ENCODE measurements at regions not wholly inside any gene's neighbourhood (a gene's known extent, or its start where the extent isn't known, plus 50 kb on each side); places are given as distances from the start of the nearest gene placed in this dataset.
"Not testable (repeated sequence)": the region's sequence is repeated elsewhere in the genome, so short reads cannot be mapped to it uniquely, and the experiment has no call there.

DNA sequence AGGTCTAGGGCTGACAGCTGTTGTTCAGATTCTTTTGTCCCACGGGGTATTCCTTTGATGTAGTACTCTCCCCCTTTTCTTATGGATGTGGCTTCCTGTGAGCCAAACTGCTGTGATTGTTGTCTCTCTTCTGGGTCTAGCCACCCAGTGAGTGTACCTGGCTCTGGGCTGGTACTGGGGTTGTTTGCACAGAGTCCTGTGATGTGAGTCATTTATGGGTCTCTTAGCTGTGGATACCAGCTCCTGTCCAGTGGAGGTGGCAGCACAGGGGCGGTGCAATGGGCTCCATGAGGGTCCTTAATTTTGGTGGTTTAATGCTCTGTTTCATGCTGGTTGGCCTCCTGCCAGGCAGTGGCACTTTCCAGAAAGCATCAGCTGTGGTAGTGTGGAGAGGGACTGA, 161.3 kb downstream of the CAVIN4 start:
- H3K4me3 ChIP-seq = no peak overlapping the region
- intact Hi-C loops (cut with DNase I; ENCODE audit: low total_unique reads) = no loop called here

DNA sequence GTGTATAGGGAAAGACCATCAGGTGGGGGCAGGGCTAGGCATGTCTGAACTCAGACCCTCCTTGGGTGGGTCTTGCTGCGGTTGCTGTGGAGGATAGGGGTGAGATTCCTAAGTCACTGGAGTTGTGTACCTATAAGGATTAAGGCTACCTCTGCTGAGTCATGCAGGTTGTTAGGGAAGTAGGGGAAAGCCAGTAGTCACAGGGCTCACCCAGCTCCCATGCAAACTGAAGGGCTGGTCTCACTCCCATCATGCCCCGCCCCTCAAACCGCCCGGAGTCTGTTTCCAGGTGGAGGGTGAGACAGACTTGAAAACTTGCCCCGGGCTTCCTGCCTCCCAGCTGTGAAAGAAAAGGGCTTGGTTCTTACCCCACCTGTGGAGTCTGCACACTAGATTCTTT, 161.8 kb downstream of the CAVIN4 start:
- no peak overlapping the region for H3K27ac ChIP-seq
- no peaks in the 10 kb centered on the region for H3K27me3 ChIP-seq
- peaks cover 0 to 5% of the 10 kb centered on the region in 2 donors for H3K9me3 ChIP-seq
- H3K36me3 ChIP-seq = no peaks in the 10 kb centered on the region
- intact Hi-C loops (cut with DNase I; ENCODE audit: low total_unique reads) = no loop called here
- TF ChIP-seq POLR2AphosphoS5 (IDR thresholded peaks at IDR 0.05) = no peak
- TF ChIP-seq POLR2A (IDR thresholded peaks at IDR 0.05) = no peak
- TF ChIP-seq, protein P1, sequence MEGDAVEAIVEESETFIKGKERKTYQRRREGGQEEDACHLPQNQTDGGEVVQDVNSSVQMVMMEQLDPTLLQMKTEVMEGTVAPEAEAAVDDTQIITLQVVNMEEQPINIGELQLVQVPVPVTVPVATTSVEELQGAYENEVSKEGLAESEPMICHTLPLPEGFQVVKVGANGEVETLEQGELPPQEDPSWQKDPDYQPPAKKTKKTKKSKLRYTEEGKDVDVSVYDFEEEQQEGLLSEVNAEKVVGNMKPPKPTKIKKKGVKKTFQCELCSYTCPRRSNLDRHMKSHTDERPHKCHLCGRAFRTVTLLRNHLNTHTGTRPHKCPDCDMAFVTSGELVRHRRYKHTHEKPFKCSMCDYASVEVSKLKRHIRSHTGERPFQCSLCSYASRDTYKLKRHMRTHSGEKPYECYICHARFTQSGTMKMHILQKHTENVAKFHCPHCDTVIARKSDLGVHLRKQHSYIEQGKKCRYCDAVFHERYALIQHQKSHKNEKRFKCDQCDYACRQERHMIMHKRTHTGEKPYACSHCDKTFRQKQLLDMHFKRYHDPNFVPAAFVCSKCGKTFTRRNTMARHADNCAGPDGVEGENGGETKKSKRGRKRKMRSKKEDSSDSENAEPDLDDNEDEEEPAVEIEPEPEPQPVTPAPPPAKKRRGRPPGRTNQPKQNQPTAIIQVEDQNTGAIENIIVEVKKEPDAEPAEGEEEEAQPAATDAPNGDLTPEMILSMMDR (IDR thresholded peaks at IDR 0.05) = no peak
- no peaks in the 10 kb centered on the region for H3K4me1 ChIP-seq
- H3K4me3 ChIP-seq = no peak overlapping the region
- no peak for DNase-seq (ENCODE audit: low spot score in 2 of 2)

More for the DNA sequence above, 161.3 kb downstream of the CAVIN4 start:
- Histone ChIP-seq H3K4me1 (no peaks in the 10 kb centered on the region), H3K27me3 (no peaks in the 10 kb centered on the region), H3K27ac (no peak overlapping the region), H3K36me3 (no peaks in the 10 kb centered on the region), H3K9me3 (peaks cover 0 to 5% of the 10 kb centered on the region in 2 donors)
- DNase-seq (ENCODE audit: low spot score in 2 of 2) = no peak
- TF ChIP-seq POLR2AphosphoS5 (IDR thresholded peaks at IDR 0.05) (no peak), POLR2A (IDR thresholded peaks at IDR 0.05) (no peak)
- TF ChIP-seq, protein P1 (IDR thresholded peaks at IDR 0.05) = no peak

DNA sequence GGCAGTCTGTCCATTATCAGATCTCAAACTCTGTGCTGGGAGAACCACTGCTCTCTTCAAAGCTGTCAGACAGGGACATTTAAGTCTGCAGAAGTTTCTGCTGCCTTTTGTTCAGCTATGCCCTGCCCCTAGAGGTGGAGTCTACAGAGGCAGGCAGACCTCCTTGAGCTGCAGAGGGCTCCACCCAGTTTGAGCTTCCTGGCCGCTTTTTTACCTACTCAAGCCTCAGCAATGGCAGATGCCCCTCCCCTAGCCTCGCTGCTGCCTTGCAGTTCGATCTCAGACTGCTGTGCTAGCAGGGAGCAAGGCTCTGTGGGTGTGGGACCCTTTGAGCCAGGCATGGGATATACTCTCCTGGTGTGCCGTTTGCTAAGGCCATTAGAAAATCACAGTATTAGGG, 171.1 kb downstream of the CAVIN4 start:
- H3K27ac ChIP-seq; H3K4me3 ChIP-seq; H3K4me1 ChIP-seq; H3K27me3 ChIP-seq; H3K36me3 ChIP-seq; DNase-seq (ENCODE audit: low spot score in 2 of 2); H3K9me3 ChIP-seq; intact Hi-C loops (cut with DNase I; ENCODE audit: low total_unique reads): not testable (repeated sequence)

DNA sequence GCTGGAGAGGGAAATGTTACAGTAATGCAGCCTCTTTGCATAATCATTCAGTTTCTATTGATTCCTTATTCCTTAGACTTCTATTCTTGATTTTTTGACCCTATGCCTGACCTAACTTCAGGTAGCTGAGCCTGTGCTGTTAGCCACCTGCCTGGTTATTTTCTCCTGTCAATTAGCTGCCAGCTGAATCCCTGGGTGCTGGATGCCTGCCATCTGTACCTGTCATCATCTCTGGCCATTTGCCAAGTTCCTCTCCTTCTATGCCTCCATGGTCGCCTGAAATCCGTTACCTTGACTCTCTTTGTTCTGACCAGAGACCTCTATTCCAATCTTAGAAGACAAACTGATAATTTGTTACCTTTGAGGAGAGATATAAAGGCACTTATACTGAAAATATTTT, 178.3 kb downstream of the CAVIN4 start:
- H3K36me3 ChIP-seq = no peaks in the 10 kb centered on the region
- no peak overlapping the region for H3K27ac ChIP-seq
- H3K9me3 ChIP-seq = peaks cover 0 to 2% of the 10 kb centered on the region in 2 donors
- no peak for DNase-seq (ENCODE audit: low spot score in 2 of 2)
- TF ChIP-seq POLR2A (IDR thresholded peaks at IDR 0.05) (no peak), POLR2AphosphoS5 (IDR thresholded peaks at IDR 0.05) (no peak)
- TF ChIP-seq, protein P1 (IDR thresholded peaks at IDR 0.05) = no peak
- no peaks in the 10 kb centered on the region for H3K4me1 ChIP-seq
- no peak overlapping the region for H3K4me3 ChIP-seq
- intact Hi-C loops (cut with DNase I; ENCODE audit: low total_unique reads) = no loop called here
- no peaks in the 10 kb centered on the region for H3K27me3 ChIP-seq

DNA sequence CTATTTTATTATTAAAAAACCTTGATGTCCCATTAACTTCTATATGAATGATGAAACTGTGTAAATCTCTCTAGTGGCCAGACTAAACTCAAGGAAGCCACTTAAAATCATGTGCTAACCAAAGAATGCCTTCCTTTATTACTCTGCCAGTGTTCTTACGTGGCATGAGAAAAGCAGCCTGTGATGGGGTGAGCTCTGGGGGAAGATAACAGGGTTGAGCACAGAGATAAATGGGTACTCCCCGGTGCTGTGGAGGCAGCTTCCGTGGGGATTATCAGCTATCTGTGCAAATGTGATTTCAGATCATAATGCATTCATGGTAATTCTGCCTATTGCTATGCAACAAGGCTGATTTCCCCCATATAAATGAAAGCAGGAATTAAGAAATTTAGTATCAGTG, 181.3 kb downstream of the CAVIN4 start:
- no peaks in the 10 kb centered on the region for H3K4me1 ChIP-seq
- no peak for TF ChIP-seq POLR2AphosphoS5 (IDR thresholded peaks at IDR 0.05)
- TF ChIP-seq, protein P1 (IDR thresholded peaks at IDR 0.05) = no peak
- no peak for TF ChIP-seq POLR2A (IDR thresholded peaks at IDR 0.05)
- intact Hi-C loops (cut with DNase I; ENCODE audit: low total_unique reads) = no loop called here
- no peak overlapping the region for H3K27ac ChIP-seq
- H3K9me3 ChIP-seq = no peaks in the 10 kb centered on the region
- DNase-seq (ENCODE audit: low spot score in 2 of 2) = no peak
- H3K27me3 ChIP-seq = no peaks in the 10 kb centered on the region
- no peak overlapping the region for H3K4me3 ChIP-seq
- no peaks in the 10 kb centered on the region for H3K36me3 ChIP-seq

DNA sequence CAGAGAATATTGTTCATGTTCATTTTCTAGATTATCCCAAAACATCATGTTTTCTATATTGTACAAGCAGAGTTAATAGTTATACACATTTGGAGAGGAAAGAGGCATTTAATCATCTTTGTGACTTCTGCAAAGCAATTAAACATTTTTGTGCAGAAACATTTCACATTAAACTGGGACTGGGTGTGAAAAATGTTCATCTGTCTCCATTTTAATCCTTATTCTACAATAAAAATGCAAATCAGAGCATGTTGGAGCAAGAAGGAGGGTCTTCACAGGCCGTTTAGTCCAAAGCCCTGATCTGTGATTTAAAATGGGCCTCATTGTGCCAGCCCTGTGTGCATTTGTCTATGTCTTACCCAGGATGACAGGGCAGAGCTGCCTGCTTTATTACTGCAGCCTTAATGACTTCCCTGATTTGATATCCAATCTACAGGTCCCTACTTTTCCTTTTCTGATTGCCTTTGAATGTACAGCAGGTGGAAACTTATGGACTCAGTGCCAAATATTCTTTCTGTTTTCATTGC, 183.5 kb downstream of the CAVIN4 start:
- H3K36me3 ChIP-seq = no peaks in the 10 kb centered on the region
- no peak overlapping the region for H3K4me3 ChIP-seq
- TF ChIP-seq POLR2AphosphoS5 (IDR thresholded peaks at IDR 0.05) (no peak), POLR2A (IDR thresholded peaks at IDR 0.05) (no peak)
- TF ChIP-seq, protein P1 (IDR thresholded peaks at IDR 0.05) = no peak
- no peak overlapping the region for H3K27ac ChIP-seq
- no peaks in the 10 kb centered on the region for H3K27me3 ChIP-seq
- DNase-seq (ENCODE audit: low spot score in 2 of 2) = no peak
- H3K4me1 ChIP-seq = no peaks in the 10 kb centered on the region
- H3K9me3 ChIP-seq = no peaks in the 10 kb centered on the region
- intact Hi-C loops (cut with DNase I; ENCODE audit: low total_unique reads) = no loop called here

All from breast epithelium (tissue), 4 donors.